ENCODE measurements at regions not wholly inside any gene's neighbourhood (a gene's known extent, or its start where the extent isn't known, plus 50 kb on each side); places are given as distances from the start of the nearest gene placed in this dataset.
"Not testable (repeated sequence)": the region's sequence is repeated elsewhere in the genome, so short reads cannot be mapped to it uniquely, and the experiment has no call there.

DNA sequence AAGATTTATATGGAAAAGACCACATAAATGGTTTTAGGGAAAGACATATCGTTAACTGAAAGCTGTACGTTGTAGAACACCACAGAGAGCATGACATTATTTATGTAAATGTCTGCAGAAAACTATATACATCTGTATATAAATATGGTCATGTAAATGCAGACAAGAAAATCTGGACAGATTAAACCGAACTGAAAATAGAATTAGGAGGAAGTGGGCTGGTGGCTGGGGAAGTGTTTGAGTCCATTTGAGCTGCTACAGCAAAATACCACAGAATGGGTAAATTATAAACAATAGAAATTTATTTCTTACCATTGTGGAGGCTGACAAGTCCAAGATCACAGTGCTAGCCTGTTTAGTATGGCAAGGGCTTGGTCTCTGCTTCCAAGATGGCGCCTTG lies 56.3 kb upstream of the USP6NL start:
- no peak for DNase-seq (ENCODE audit: low spot score)

GRCh38 chr10:11663763-11664555 lies 52.5 kb upstream of the USP6NL start:
- no peak for DNase-seq (ENCODE audit: low spot score)

- not testable (repeated sequence) for DNase-seq (ENCODE audit: low spot score)
These were observed 51.7 kb upstream of the USP6NL start for GRCh38 chr10:11663126-11663515.

GRCh38 chr10:11661441-11661840 lies 50.0 kb upstream of the USP6NL start:
- no peak for DNase-seq (ENCODE audit: low spot score)
